ENCODE measurements at regions not wholly inside any gene's neighbourhood (a gene's known extent, or its start where the extent isn't known, plus 50 kb on each side); places are given as distances from the start of the nearest gene placed in this dataset.

- TF ChIP-seq CTCF (IDR thresholded peaks at IDR 0.05) = no peak
- no peak for TF ChIP-seq POLR2A (IDR thresholded peaks at IDR 0.05)
- TF ChIP-seq POLR2AphosphoS5 (IDR thresholded peaks at IDR 0.05) = no peak
- no peak for TF ChIP-seq EP300 (IDR thresholded peaks at IDR 0.05)
Observed at GRCh38 chr5:158032246-158032645, 173.3 kb upstream of the CLINT1 start.
